EH (cell line): ENCODE measurements at regions not wholly inside any gene's neighbourhood (a gene's known extent, or its start where the extent isn't known, plus 50 kb on each side); places are given as distances from the start of the nearest gene placed in this dataset.
"Not testable (repeated sequence)": the region's sequence is repeated elsewhere in the genome, so short reads cannot be mapped to it uniquely, and the experiment has no call there.

ENCODE experiments used
- DNase-seq: peaks from one replicate; pipeline ENCODE4 v3.0.0-alpha.2; 2015; ENCODE audit warnings: low read depth

DNA sequence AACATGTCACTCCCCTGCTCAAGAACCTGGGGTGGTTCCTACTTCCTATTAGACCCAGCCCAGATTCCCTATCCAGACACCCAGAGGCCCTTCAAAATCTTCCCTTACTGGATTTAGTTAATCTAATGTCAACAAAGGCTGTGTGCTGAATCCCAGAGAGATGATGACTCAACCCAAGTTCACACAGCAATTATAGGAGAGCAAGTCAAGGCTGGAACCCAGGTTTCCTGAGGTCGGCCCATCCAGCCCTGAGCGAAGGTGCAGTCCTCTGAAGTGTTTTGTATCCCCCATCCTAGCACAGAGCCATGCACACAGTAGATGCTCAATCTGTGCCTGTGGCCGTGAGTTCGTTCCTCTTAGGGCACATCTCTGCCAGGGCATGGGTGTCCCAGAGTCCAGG is 452.1 kb downstream of the GOLGA6L6 start:
- not testable (repeated sequence) for DNase-seq

DNA sequence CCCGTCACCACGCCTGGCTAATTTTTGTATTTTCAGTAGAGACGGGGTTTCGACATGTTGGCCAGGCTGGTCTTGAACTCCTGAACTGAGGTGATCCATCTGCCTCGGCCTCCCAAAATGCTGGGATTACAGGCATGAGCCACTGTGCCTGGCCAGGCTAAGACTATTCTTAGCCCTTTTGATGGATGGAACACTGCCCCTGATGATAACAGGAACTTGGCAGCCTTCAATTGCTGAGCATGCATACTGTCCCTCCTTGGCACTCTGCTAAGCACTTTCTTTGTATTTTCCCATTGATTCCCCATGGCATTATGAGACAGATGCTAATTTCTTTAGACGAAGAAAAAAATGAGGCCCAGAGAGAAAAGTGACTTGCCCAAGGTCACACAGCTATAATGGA is 457.6 kb downstream of the GOLGA6L6 start:
- not testable (repeated sequence) for DNase-seq

DNA sequence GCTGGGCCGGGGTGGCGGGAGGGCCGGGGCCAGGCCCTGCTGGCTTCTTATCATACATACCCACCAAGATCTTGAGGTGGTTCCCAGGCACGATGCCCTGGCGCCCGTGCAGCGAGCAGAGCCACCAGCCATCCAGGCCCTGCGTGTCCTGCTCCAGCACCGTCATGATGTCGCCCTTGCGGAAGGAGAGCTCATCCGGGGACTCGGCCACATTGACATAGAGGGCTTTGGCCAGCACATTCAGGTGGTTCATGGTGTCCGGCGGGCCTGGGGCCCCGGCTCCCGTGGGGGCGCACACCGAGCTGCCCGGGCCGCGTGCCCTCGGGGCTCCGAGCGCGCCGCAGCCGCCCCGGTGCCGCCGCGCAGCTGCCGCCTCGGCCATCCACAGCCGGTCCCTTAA is 467.5 kb downstream of the GOLGA6L6 start:
- DNase-seq: not testable (repeated sequence)

DNA sequence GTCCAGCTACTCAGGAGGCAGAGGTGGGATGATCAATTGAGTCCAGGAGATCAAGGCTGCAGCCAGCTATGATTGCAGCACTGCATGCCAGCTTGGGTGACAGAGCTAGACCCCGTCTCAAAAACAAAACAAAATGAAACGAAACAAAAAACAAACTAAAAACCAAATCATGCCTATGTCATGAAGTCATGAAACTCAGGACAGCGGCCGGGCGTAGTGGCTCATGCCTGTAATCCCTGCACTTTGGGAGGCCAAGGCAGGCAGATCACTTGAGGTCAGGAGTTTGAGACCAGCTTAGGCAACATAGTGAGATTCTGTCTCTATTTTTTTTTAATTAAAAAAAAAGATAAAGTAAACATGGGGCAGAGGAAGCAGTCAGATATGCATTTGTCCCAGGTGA is 472.6 kb downstream of the GOLGA6L6 start:
- DNase-seq: not testable (repeated sequence)

DNA sequence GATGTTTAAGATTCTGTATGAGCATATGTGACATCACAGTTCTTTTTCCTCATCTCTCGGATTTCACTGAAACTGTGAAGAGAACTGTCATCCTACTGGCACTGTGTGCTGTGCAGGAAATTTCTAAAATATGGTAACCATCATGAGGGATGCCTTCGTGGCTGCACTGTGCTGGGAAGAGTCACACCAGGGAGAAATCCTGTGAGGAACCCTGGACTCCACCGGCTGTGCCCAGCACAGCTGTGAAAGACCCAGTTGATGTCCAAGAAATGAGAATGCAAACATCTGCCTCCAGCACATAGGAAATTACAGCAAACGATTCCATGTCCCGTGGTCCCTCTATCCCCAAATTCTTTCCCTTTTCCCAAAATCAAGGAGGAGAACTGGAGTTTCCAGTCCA is 475.4 kb downstream of the GOLGA6L6 start:
- DNase-seq: not testable (repeated sequence)

DNA sequence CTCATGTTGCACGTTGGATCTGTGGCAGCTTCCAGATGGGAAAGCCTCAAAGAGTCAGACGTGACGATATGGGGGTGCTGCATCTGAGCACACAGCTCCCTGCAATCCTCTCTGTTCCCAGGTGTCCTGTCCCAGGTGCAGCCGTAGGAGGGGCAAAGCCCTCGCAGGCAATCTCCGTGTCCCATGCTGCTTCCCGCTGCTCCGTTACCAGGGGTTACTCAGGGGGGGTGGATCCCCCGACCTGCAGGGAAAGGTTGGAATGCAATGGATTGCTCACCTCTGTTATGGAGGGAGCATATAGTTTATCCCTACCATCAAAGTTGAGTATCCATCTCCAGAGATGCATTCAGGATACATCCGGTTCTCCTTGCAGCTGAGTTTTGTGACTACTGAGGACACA is 476.1 kb downstream of the GOLGA6L6 start:
- DNase-seq: not testable (repeated sequence)

DNA sequence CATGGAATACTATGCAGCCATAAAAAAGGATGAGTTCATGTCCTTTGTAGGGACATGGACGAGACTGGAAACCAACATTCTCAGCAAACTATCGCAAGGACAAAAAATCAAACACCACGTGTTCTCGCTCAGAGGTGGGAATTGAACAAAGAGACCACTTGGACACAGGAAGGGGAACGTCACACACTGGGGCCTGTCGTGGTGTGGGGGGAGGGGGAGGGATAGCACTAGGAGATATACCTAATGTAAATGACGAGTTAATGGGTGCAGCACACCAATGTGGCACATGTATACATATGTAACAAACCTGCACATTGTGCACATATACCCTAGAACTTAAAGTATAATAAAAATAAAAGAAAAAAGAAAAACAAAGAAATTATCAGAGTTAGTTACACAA is 478.4 kb downstream of the GOLGA6L6 start:
- not testable (repeated sequence) for DNase-seq

DNA sequence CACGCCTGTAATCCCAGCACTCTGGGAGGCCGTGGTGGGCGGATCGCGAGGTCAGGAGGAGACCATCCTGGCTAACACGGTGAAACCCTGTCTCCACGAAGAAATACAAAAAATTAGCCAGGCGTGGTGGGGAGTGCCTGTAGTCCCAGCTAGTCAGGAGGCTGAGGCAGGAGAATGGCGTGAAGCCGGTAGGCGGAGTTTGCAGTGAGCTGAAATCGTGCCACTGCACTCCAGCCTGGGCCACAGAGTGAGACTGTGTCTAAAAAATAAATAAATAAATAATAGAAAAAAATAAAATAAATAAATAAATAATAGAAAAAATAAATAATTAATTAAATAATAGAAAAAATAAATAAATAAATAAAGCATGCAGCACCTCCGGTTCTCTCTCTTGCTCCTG is 480.8 kb downstream of the GOLGA6L6 start:
- not testable (repeated sequence) for DNase-seq

DNA sequence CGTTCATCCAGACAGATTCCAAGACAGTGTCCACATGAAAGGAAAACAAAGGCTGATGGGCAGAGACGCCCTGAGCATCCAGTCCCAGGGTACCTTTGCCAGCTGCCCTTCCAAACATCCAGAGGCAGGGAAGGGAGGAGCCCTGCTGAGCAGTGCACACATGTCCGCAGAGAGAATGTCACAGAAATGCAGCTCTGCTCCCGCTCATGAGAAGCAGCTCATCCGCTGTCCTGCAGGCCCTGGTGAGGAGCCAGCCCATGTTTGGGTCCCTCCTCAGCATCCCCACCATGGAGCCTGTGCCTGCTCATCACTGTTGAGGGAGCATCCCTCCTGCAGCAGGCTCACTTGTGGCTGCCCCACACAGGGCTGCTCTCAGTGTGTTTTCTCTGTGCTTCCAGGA is 484.7 kb downstream of the GOLGA6L6 start:
- DNase-seq: not testable (repeated sequence)

DNA sequence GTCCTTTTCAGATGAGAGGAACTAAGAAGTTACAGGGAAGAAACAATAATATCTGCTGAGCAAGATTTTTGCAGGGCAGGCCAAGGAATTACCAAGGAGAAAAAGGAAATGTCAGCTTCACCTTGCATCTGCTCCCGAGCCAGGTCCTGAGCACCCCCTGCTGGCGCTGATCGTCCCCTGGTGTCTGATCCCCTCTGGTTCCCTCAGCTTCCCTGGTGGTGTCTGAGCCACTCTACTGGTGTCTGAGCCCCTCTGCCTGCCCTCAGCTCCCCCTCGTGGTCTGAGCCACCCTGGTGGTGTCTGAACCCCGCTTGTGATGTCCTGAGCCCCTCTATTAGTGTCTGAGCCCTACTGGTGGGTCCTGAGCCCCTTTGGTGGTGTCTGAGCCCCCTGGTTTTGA is 485.7 kb downstream of the GOLGA6L6 start:
- DNase-seq: not testable (repeated sequence)

DNA sequence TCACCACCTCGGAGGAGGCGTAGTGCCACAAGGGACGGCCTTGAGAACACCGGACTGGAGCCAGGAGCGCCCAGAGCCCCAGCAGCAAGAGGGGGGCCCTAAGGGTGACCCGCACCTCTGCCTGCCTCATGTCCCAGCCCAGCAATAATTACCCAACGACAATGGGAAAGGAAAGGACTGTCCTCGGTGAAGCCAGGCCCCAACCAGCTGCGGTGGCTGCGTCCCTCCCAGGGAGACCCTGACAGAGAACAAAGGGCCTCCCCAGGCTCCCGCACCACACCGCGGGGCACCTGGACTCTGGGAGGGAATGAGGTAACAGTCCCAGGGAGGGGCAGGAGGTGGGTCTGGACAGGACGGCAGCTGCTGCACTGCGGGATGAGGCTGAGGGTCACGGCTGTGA is 493.4 kb downstream of the GOLGA6L6 start:
- DNase-seq: not testable (repeated sequence)

DNA sequence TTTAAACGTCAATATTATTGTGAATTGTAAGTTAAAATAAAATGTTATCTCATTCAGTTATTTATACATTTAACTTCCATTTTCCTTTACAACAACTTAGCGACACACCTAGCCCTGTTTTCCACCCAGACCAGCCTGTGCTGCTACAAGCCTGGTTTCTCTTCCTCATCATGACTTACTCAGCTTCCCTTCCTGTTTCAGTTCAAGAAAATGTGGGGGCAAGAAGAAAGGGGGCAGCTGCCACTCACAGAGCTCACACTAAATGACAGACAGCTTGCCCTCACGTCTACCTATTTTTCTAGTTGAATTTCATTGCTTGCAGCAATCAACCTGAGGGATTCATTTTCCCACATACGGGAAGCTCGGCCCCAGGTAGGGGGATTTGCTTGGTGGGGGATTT is 496.4 kb downstream of the GOLGA6L6 start:
- not testable (repeated sequence) for DNase-seq

DNA sequence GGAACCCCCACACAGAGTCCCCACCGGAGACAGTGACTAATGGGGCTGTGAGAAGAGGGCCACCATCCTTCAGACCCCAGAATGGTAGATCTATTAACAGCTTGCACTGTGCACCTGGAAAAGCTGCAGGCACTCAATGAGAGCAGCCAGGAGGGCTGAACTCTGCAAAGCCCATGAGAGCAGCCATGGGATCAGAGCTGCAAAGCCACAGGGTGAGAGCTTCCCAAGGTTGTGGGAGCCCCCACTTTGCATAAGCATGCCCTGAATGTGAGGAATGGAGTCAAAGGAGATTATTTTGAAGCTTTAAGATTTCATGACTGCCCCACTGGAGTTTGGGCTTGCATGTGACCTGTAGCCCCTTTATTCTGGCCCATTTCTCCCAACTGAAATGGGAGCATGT is 500.9 kb downstream of the GOLGA6L6 start:
- not testable (repeated sequence) for DNase-seq

DNA sequence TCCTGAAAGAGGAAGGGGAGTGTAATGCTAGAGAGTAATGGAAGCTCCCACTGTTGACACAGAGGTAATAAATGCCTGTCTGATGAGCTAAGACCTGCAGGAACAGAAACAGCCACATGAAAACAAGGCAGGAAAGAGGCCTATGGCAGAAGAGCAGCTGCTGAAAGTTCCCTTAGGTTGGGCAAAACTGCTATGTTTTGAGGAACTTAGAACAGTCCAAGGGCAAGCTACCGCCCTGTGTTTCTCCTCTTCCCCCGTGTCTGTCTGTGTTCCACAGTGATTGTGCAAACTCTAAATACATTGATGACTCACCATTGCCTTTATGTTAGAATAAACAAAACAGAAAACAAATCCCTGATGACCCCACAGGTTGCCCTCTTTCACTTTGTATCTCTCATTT is 516.6 kb downstream of the GOLGA6L6 start:
- not testable (repeated sequence) for DNase-seq

DNA sequence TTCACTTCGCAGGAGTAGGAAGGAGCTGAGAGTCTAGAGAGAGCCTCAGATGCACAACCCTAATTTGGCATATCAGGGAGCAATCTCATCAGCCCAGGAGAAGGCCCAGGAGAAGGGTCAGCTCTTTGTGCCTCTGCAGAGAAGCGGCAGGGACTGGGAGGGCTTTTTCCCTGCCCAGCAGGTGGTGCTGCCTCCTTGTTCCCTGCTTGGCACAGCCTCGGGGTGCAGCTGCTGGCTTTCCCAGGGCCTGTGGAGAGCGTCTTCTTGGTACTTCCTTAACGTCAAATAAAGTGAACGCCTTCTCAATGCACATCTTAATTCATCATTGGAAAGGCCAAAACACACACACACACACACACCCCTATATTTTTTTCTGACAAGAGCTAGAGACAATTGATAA is 519.3 kb downstream of the GOLGA6L6 start:
- DNase-seq: not testable (repeated sequence)

DNA sequence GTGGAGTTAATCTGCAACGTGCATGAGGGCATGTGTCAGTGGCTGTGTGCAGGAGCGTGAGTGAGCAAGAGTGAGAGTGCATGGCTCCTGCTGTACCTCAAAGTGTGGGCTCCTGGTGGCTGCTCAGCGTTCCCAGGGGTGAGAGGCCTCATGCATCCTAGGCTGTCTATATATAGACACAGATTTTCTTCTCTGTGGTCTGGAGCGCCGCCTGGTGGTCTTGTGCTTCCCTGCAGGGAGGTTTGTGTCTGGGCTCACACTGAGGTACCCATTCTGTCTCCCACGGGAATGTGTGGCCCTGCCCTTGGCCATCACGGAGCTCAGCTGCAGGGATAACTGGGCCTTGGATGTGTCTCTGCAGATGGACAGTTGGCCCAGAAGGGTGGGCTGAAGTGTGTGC is 520.2 kb downstream of the GOLGA6L6 start:
- not testable (repeated sequence) for DNase-seq

DNA sequence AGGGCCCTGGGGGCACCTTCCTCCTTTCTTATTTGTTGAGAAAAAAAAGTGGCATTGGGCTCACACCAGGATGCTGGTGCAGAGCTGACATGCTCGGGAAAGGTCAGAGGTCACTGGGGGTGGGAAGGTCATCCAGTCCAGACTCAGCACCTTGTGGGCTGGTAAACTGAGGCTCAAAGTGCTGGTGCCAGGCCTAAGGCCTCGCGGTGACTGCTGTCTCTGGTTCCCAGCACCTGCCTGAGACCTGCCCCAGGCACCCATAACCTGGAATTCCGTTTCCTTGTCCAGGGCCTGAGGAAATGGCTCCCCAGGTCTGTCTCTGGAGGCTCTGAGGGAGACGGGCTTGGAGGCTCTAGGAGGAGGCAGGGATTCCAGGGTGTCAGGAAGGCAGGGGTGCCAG is 521.0 kb downstream of the GOLGA6L6 start:
- DNase-seq: not testable (repeated sequence)

DNA sequence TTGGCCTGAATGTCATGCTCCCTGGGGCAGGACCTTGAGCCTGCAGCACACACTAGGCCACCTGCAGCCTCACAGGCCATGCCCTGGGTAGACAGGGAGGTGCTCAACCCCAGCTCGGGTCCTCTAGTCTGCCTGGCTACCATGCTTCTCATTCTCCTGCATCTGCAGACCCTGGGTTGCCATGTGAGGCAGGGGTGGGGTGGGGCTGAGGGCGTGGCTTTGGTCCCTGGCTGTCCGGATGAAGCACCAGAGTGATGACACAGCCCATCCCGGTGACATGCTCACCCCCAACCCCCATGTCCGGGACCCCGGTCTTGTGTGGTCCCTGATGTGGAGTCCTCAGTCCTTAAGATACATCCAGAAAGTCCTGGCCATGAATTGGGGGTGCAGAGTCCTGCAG is 521.8 kb downstream of the GOLGA6L6 start:
- not testable (repeated sequence) for DNase-seq

DNA sequence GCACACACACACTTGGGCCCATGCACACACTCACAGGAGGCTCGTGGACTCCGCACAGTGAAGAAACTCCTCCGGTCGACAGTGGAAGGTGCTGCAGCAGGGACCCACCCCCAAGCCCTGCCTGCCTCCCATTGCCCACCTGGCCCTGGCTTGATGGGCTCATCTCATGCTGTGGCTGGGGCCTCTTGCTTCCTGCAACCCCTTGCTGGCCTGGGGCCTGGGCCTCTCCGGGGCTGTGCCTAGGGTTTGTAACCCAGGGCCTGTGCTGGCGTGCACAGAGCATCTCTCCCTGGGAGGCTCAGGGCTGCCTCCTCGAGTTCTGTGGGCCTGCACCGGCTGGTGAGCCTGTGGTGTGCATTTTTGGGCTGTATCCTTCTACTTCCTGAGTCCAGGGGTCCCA is 524.0 kb downstream of the GOLGA6L6 start:
- DNase-seq: not testable (repeated sequence)

DNA sequence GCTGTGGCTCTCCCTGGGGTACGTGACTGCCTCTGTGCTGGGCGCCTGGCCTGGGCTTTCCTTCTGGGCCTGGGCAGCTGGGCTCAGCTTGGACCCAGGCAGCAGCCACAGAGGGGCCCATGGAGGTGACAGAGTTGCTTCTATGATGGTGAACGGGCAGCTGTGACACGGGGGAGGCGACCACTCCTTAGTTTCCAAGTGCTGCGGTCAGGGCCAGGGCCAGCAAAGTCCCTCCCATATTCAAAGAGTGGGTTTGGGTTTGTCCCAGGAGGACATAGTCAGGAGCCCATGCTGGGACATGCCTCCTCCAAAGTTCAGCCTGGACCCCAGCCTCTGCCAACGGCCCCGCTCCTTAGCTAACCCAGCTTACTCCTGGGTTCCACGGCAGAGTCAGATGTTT is 524.7 kb downstream of the GOLGA6L6 start:
- not testable (repeated sequence) for DNase-seq

DNA sequence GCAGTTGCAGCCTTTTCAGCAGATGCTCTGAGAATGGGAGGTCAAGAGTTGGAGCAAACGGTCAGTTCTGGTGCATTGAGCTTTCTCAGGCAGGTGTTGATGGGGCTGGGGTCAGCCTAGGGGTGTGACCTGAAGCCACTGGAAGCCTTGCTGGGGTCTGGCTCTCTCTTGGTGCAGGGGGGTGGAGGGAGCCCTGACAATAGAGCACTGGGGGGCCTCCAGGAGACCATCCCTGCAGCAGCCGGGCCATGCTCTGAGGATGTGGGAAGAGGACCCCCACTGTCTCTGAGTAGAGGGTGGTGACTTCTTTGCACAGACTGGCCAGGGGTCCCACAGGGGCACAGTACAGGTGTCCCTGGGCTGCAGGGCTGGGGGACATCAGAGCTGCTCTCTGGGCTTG is 528.8 kb downstream of the GOLGA6L6 start:
- DNase-seq: not testable (repeated sequence)

DNA sequence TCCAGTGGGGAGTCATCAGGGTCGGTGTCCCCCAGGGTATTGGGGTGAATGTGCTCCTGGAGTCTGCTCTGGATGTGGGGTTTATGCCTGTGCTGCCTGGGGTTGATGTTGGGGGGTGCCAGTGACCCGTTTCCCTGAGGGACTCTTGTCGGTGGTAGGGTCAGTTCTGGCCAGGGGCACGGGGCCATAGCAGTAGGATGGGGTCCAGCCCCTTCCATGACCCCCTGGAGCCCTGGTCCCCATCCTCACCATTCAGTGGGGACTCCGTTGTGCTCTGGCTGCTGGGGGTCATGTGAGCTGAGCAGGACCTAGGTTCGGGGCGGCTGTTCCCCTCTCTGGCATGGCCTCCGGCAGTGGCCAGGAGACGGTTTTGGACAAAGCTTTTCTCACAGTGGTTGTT is 530.8 kb downstream of the GOLGA6L6 start:
- DNase-seq: not testable (repeated sequence)

DNA sequence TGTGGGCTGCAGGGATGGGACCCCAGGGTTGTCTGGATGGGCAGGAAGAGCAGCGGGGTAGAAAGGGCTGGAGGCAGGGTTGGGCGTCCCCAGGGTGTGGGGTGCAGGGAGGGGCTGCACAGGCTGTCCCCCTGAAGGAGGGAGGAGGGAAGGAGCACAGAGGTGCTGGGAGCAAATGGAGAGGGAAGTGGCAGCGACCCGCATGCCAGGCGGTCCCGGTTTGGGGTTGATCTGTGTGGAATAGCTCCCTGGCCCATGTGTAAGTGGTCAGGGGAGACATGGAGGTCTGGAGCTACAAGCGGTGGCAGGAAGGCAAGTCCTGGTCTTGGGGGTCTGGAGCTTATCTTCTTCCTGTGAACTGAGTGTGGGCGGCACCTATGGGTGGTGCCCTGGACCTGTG is 532.0 kb downstream of the GOLGA6L6 start:
- not testable (repeated sequence) for DNase-seq

DNA sequence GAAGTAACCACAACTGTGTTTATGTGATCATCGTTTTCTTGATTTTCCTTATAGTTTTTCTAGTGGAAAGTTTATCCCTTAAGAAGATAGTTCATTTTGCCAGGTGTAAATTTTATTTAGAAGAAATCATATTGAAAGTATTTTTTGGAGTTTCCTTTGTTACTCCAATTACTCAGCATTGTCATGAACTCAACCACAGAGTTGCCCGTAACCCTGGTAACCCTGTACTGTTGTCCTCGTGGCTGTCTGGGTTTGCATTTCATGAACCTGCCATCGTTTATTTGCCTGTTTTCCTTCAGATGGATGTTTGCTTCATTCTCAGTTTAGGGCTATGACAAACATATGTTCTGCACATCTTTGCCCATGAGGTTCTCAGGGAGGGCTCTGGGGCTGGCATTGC is 534.3 kb downstream of the GOLGA6L6 start:
- not testable (repeated sequence) for DNase-seq

DNA sequence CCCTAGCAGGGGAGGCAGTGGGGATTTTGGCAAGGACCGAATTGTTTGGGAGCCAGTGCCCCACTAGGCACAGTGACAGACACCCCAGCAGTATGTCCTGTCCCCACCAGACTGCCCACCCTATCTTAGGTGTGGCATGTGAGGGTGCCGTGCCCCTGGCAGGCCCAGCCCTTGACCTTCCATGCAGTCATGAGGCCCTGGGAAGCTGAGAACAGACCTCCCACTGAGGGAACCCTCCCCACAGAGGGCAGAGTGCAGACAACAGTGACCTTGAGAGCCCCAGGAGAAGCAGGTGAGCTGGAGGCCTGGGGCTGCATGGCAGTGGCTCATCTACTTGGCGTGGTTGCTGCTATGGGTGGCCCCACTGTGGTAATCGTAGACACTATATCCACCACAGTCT is 538.1 kb downstream of the GOLGA6L6 start:
- not testable (repeated sequence) for DNase-seq
